H9 (cell line): ENCODE measurements at regions not wholly inside any gene's neighbourhood (a gene's known extent, or its start where the extent isn't known, plus 50 kb on each side); places are given as distances from the start of the nearest gene placed in this dataset.
"Not testable (repeated sequence)": the region's sequence is repeated elsewhere in the genome, so short reads cannot be mapped to it uniquely, and the experiment has no call there.

ENCODE experiments used
- DNase-seq: peaks from one replicate; pipeline ENCODE4 v3.0.0-alpha.2; 2017
- H2AFZ ChIP-seq: one replicate; pipeline ENCODE4 v1.6.1; 2013; ENCODE audit warnings: mild to moderate bottlenecking, low read length, control low read depth, moderate library complexity
- H2AK5ac ChIP-seq: 2 replicates; pipeline ENCODE4 v1.6.1; 2013; ENCODE audit warnings: low read length, control low read depth, mixed read lengths; ENCODE audit not compliant: insufficient read length
- H2BK120ac ChIP-seq: one replicate; pipeline ENCODE4 v1.6.1; 2013; ENCODE audit warnings: low read depth, mild to moderate bottlenecking, low read length, control low read depth, inconsistent platforms; ENCODE audit not compliant: poor library complexity, severe bottlenecking
- H2BK12ac ChIP-seq: 2 replicates; pipeline ENCODE4 v1.6.1; 2013; ENCODE audit warnings: low read length, control low read depth, mixed read lengths, low read depth; ENCODE audit not compliant: insufficient read length
- H2BK15ac ChIP-seq: 2 replicates; pipeline ENCODE4 v1.6.1; 2013; ENCODE audit warnings: low read depth, low read length, control low read depth
- H2BK20ac ChIP-seq: one replicate; pipeline ENCODE4 v1.6.1; 2013; ENCODE audit warnings: low read depth, mild to moderate bottlenecking, low read length, control low read depth, inconsistent platforms; ENCODE audit not compliant: poor library complexity, severe bottlenecking
- H2BK5ac ChIP-seq: 2 replicates; pipeline ENCODE4 v1.6.1; 2013; ENCODE audit warnings: low read length, control low read depth, mixed read lengths; ENCODE audit not compliant: insufficient read length
- H3K14ac ChIP-seq: 2 replicates; pipeline ENCODE4 v1.6.1; 2013; ENCODE audit warnings: low read length, control low read depth; ENCODE audit not compliant: insufficient read depth
- H3K18ac ChIP-seq: 2 replicates; pipeline ENCODE4 v1.6.1; 2013; ENCODE audit warnings: low read depth, mild to moderate bottlenecking, mixed read lengths, low read length, control low read depth; ENCODE audit not compliant: insufficient read length
- H3K23ac ChIP-seq: 2 replicates; pipeline ENCODE4 v1.6.1; 2013; ENCODE audit warnings: low read length, control low read depth, mixed read lengths, low read depth; ENCODE audit not compliant: insufficient read length
- H3K23me2 ChIP-seq: 2 replicates; pipeline ENCODE4 v1.6.1; 2013; ENCODE audit warnings: low read depth, mild to moderate bottlenecking, mixed read lengths, low read length, control low read depth; ENCODE audit not compliant: insufficient read length, poor library complexity, severe bottlenecking
- H3K27ac ChIP-seq: 2 replicates; pipeline ENCODE4 v1.5.1; 2013; ENCODE audit warnings: low read length, control low read depth, mixed read lengths, low read depth; ENCODE audit not compliant: insufficient read length
- H3K27me3 ChIP-seq: 2 replicates; pipeline ENCODE4 v1.6.1; 2013; ENCODE audit warnings: low read length, control low read depth, inconsistent platforms; ENCODE audit not compliant: insufficient read depth
- H3K4ac ChIP-seq: 2 replicates; pipeline ENCODE4 v1.6.1; 2013; ENCODE audit warnings: low read depth, mild to moderate bottlenecking, control low read depth, inconsistent platforms, low read length, moderate library complexity
- H3K4me1 ChIP-seq: 2 replicates; pipeline ENCODE4 v1.6.1; 2013; ENCODE audit warnings: low read length, control low read depth, inconsistent platforms; ENCODE audit not compliant: insufficient read depth
- H3K4me2 ChIP-seq: 2 replicates; pipeline ENCODE4 v1.6.1; 2013; ENCODE audit warnings: low read length, control low read depth, mixed read lengths; ENCODE audit not compliant: insufficient read length, insufficient read depth
- H3K56ac ChIP-seq: 2 replicates; pipeline ENCODE4 v1.6.1; 2013; ENCODE audit warnings: low read depth, mild to moderate bottlenecking, mixed read lengths, low read length, control low read depth; ENCODE audit not compliant: insufficient read length
- H3K79me1 ChIP-seq: 2 replicates; pipeline ENCODE4 v1.6.1; 2013; ENCODE audit warnings: low read depth, mild to moderate bottlenecking, moderate library complexity, low read length, control low read depth, inconsistent platforms; ENCODE audit not compliant: insufficient read depth, poor library complexity, severe bottlenecking
- H3K79me2 ChIP-seq: 2 replicates; pipeline ENCODE4 v1.6.1; 2013; ENCODE audit warnings: low read length, control low read depth, inconsistent platforms; ENCODE audit not compliant: insufficient read depth
- H3K9ac ChIP-seq: 2 replicates; pipeline ENCODE4 v1.6.1; 2013; ENCODE audit warnings: low read length, control low read depth, mixed read lengths; ENCODE audit not compliant: insufficient read length; ENCODE audit errors: extremely low read depth
- H3K9me3 ChIP-seq: one replicate; pipeline ENCODE4 v1.6.1; 2013; ENCODE audit warnings: low read depth, low read length, inconsistent platforms; ENCODE audit not compliant: control insufficient read depth
- H3T11ph ChIP-seq: one replicate; pipeline ENCODE4 v1.6.1; 2013; ENCODE audit warnings: mild to moderate bottlenecking, low read length, control low read depth, inconsistent platforms
- H4K20me1 ChIP-seq: one replicate; pipeline ENCODE4 v1.6.1; 2013; ENCODE audit not compliant: control insufficient read depth, insufficient read length, insufficient read depth
- H4K5ac ChIP-seq: 2 replicates; pipeline ENCODE4 v1.6.1; 2013; ENCODE audit warnings: low read depth, mild to moderate bottlenecking, mixed read lengths, low read length, control low read depth; ENCODE audit not compliant: insufficient read length
- H4K8ac ChIP-seq: replicated peaks from 2 replicates; pipeline ENCODE4 v1.6.1; 2013; ENCODE audit warnings: low read length, control low read depth, mixed read lengths, low read depth; ENCODE audit not compliant: insufficient read length
- H4K91ac ChIP-seq: 2 replicates; pipeline ENCODE4 v1.6.1; 2013; ENCODE audit warnings: low read depth, mild to moderate bottlenecking, moderate library complexity, mixed read lengths, low read length, control low read depth; ENCODE audit not compliant: insufficient read length
- H3K27ac Mint-ChIP-seq, 3 experiments: 2 replicates in 2 of 3; 3 replicates in 1 of 3; pipeline ENCODE4 v1.8.0; 2020 to 2021; ENCODE audit warnings: mixed read lengths in 3 of 3, mild to moderate bottlenecking in 1 of 3, moderate library complexity in 1 of 3
- H3K27me3 Mint-ChIP-seq: 2 replicates; pipeline ENCODE4 v1.8.0; 2021; ENCODE audit warnings: low read depth, mild to moderate bottlenecking, moderate library complexity, mixed read lengths
- H3K36me3 Mint-ChIP-seq, 3 experiments: 2 replicates in 2 of 3; 3 replicates in 1 of 3; pipeline ENCODE4 v1.8.0; 2020 to 2021; ENCODE audit warnings: low read depth in 3 of 3, mixed read lengths in 3 of 3; ENCODE audit not compliant: insufficient read depth in 1 of 3
- H3K4me1 Mint-ChIP-seq, 2 experiments: 2 replicates each; pipeline ENCODE4 v1.8.0; 2020; ENCODE audit warnings: mixed read lengths in 2 of 2
- H3K4me3 Mint-ChIP-seq, 2 experiments: 2 replicates in 1 of 2; 3 replicates in 1 of 2; pipeline ENCODE4 v1.8.0; 2020 to 2021; ENCODE audit warnings: mild to moderate bottlenecking in 2 of 2, mixed read lengths in 2 of 2, moderate library complexity in 1 of 2
- H3K9me3 Mint-ChIP-seq, 2 experiments: 2 replicates in 1 of 2; 3 replicates in 1 of 2; pipeline ENCODE4 v1.8.0; 2020; ENCODE audit warnings: mild to moderate bottlenecking in 2 of 2, mixed read lengths in 2 of 2, moderate library complexity in 1 of 2
- WGBS: extraction: QIAGEN DNeasy Blood & Tissue Kit; methylation state at CpG from one replicate; pipeline ENCODE4 v1.1.7; 2013; ENCODE audit warnings: missing lambda C conversion rate, low lambda C conversion rate, mixed read lengths; ENCODE audit not compliant: insufficient read length; ENCODE audit errors: extremely low coverage; 5-methylcytosine and 5-hydroxymethylcytosine counted together
- TF ChIP-seq, protein P1 (sequence below): fragments of 200-600 bp; sonication (generic); conservative IDR thresholded peaks from 3 replicates; pipeline ENCODE4 v1.8.0; 2021; ENCODE audit warnings: antibody characterized with exemption, mild to moderate bottlenecking

- H3K56ac ChIP-seq: no peak overlapping the region
- H3K9ac ChIP-seq: peak overlapping the region; percentile 22
- no peak overlapping the region for H3K23ac ChIP-seq
- no peaks in the 10 kb centered on the region for H3K27me3 ChIP-seq
- H4K8ac ChIP-seq: no peak overlapping the region
- H3K14ac ChIP-seq: no peak overlapping the region; the same call in 1 of the 2 replicates
- no peak overlapping the region for H3K27ac Mint-ChIP-seq
- H2AK5ac ChIP-seq: no peak overlapping the region
- no peak overlapping the region for H2AFZ ChIP-seq
- no peaks in the 10 kb centered on the region for H3K79me1 ChIP-seq
- no peak overlapping the region for H3K27ac ChIP-seq
- TF ChIP-seq, protein P1, sequence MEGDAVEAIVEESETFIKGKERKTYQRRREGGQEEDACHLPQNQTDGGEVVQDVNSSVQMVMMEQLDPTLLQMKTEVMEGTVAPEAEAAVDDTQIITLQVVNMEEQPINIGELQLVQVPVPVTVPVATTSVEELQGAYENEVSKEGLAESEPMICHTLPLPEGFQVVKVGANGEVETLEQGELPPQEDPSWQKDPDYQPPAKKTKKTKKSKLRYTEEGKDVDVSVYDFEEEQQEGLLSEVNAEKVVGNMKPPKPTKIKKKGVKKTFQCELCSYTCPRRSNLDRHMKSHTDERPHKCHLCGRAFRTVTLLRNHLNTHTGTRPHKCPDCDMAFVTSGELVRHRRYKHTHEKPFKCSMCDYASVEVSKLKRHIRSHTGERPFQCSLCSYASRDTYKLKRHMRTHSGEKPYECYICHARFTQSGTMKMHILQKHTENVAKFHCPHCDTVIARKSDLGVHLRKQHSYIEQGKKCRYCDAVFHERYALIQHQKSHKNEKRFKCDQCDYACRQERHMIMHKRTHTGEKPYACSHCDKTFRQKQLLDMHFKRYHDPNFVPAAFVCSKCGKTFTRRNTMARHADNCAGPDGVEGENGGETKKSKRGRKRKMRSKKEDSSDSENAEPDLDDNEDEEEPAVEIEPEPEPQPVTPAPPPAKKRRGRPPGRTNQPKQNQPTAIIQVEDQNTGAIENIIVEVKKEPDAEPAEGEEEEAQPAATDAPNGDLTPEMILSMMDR: no peak
- peaks cover 11 to 13% of the 10 kb centered on the region in 2 experiments for H3K4me1 Mint-ChIP-seq
- DNase-seq: no peak
- no peak overlapping the region for H4K91ac ChIP-seq
- peaks cover 3 to 9% (median 4%) of the 10 kb centered on the region in 3 experiments; a peak in 5 of 7 replicates for H3K36me3 Mint-ChIP-seq
- no peak overlapping the region for H2BK5ac ChIP-seq
- no peak overlapping the region for H4K5ac ChIP-seq
- WGBS: no CpG with 5 or more reads among the region's 39 CpGs
- H3K9me3 ChIP-seq: no peaks in the 10 kb centered on the region
- H3K27me3 Mint-ChIP-seq: peaks cover 11% of the 10 kb centered on the region
- H2BK20ac ChIP-seq: no peak overlapping the region
- H3K4me2 ChIP-seq: peak overlapping the region; percentile 63
- no peak overlapping the region for H3K4ac ChIP-seq
- H3K79me2 ChIP-seq: no peaks in the 10 kb centered on the region
- H3T11ph ChIP-seq: no peak overlapping the region
- no peak overlapping the region for H2BK120ac ChIP-seq
- no peak overlapping the region for H2BK12ac ChIP-seq
- H2BK15ac ChIP-seq: no peak overlapping the region
- H3K4me3 Mint-ChIP-seq: peak overlapping the region; percentile 55 to 68
- H3K9me3 Mint-ChIP-seq: peaks cover 5 to 7% of the 10 kb centered on the region in 2 experiments; a peak in 4 of 5 replicates
- peaks cover 1% of the 10 kb centered on the region for H3K23me2 ChIP-seq
- H3K18ac ChIP-seq: no peak overlapping the region
- H3K4me1 ChIP-seq: no peaks in the 10 kb centered on the region
- no peaks in the 10 kb centered on the region for H4K20me1 ChIP-seq
Measured at GRCh38 chr18:33820517-33821371, 242.7 kb downstream of the ASXL3 start.

DNA sequence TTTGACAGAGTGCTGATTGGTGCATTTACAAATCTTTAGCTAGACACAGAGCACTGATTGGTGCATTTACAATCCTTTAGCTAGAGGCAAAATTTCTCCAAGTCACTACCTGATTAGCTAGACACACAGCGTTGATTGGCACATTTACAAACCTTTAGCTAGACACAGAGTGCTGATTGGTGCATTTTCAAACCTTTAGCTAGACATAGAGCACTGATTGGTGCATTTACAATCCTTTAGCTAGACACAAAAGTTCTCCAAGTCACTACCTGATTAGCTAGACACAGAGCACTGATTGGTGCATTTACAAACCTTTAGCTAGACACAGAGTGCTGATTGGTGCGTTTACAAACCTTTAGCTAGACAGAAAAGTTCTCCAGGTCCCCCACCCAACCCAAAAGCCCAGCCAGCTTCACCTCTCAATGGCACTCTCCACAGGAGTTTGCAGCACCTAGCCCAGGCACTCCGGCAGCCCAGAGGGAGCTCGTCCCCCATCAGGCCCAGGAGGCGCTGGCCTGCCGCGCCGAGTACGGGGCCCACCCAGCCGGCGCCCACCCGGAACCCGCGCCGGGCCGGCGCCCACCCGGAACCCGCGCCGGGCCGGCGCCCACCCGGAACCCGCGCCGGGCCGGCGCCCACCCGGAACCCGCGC, 241.8 kb downstream of the ASXL3 start:
- H4K91ac ChIP-seq, H3T11ph ChIP-seq, H3K27ac Mint-ChIP-seq, H2BK120ac ChIP-seq, H3K56ac ChIP-seq, H3K9me3 Mint-ChIP-seq, H3K27me3 ChIP-seq, H2BK5ac ChIP-seq, H3K4me1 ChIP-seq, H3K27ac ChIP-seq, H3K9me3 ChIP-seq, H4K20me1 ChIP-seq, H3K14ac ChIP-seq, H3K36me3 Mint-ChIP-seq, H2AFZ ChIP-seq, H3K79me2 ChIP-seq, H2BK20ac ChIP-seq, H3K23ac ChIP-seq, H2AK5ac ChIP-seq, H3K9ac ChIP-seq, H3K18ac ChIP-seq, H4K8ac ChIP-seq, H3K4me2 ChIP-seq, H3K23me2 ChIP-seq, H2BK12ac ChIP-seq, H4K5ac ChIP-seq, H3K4ac ChIP-seq, H3K79me1 ChIP-seq, H2BK15ac ChIP-seq, DNase-seq: not testable (repeated sequence)
- Mint-ChIP-seq H3K4me3 (peak overlapping the region; percentile 77 to 87), H3K4me1 (peaks cover 11 to 13% of the 10 kb centered on the region in 2 experiments), H3K27me3 (peaks cover 11% of the 10 kb centered on the region)
- no CpG with 5 or more reads among the region's 32 CpGs for WGBS
